Type B pancreatic cell (in vitro differentiated cells): ENCODE measurements at regions not wholly inside any gene's neighbourhood (a gene's known extent, or its start where the extent isn't known, plus 50 kb on each side); places are given as distances from the start of the nearest gene placed in this dataset.

ENCODE experiments used
- DNase-seq: peaks from one replicate; pipeline ENCODE4 v3.0.0; 2021; ENCODE audit warnings: mixed read lengths; ENCODE audit not compliant: unreplicated experiment; ENCODE audit errors: extremely low spot score
- H3K27ac Mint-ChIP-seq: 2 replicates; pipeline ENCODE4 v1.8.0; 2021; ENCODE audit warnings: mild to moderate bottlenecking, mixed read lengths
- H3K27me3 Mint-ChIP-seq: 2 replicates; pipeline ENCODE4 v1.8.0; 2021; ENCODE audit warnings: mixed read lengths
- H3K36me3 Mint-ChIP-seq: 2 replicates; pipeline ENCODE4 v1.8.0; 2021; ENCODE audit warnings: mixed read lengths
- H3K4me1 Mint-ChIP-seq: one replicate; pipeline ENCODE4 v1.8.0; 2021; ENCODE audit warnings: mixed read lengths; ENCODE audit not compliant: unreplicated experiment
- H3K4me3 Mint-ChIP-seq: 2 replicates; pipeline ENCODE4 v1.8.0; 2021; ENCODE audit warnings: mild to moderate bottlenecking, mixed read lengths
- H3K9me3 Mint-ChIP-seq: 2 replicates; pipeline ENCODE4 v1.8.0; 2021; ENCODE audit warnings: mixed read lengths
- CTCF ChIP-seq: fragments of 200-600 bp; sonication (generic); conservative IDR thresholded peaks from 2 replicates; pipeline ENCODE4 v1.5.0; 2021; ENCODE audit warnings: antibody characterized with exemption, mild to moderate bottlenecking

DNA sequence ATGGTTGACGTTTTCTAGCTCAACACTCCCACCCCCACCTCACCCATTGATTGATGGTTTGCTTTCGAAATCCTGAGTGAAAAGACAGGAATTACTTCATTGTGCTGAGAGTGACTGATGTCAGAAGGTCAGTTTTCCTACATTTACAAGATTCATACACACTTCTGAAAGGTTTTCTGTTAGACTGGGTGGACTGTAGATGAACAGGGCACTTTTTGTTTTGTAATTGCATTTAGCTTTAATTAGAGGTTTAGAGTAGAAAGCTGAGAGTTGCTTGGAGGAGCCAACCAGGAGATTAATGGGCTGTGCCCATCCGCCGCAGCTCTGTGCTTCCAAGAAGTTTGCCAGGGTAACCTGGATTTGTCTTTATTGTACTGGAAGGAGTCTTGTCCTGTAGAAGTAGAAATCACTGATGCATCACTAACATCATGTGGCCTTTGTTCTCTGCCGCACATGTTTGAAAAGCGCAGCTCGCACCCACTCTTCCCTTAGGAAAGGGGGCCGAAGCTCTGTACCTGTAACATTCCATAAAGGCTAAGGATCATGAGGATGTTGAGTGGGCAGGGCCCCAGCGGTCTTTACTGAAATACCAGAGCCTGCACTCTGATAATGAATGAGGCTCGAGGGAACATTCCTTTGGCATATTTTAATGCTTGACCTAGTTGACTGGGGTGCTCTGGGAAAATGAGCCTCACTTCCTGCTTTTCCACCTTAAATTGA, 267.6 kb upstream of the DMRT1 start:
- Mint-ChIP-seq H3K9me3 (no peaks in the 10 kb centered on the region), H3K27ac (peak overlapping the region; percentile 90), H3K27me3 (no peaks in the 10 kb centered on the region), H3K4me3 (peak overlapping the region; percentile 70), H3K4me1 (peaks cover 33% of the 10 kb centered on the region), H3K36me3 (peaks cover 4% of the 10 kb centered on the region)
- TF ChIP-seq CTCF, result no peak
- no peak for DNase-seq

GRCh38 chr9:575139-575538, 266.4 kb upstream of the DMRT1 start:
- Mint-ChIP-seq H3K27me3 (no peaks in the 10 kb centered on the region), H3K4me3 (peak overlapping the region; percentile 22), H3K27ac (peak overlapping the region; percentile 44), H3K36me3 (peaks cover 10% of the 10 kb centered on the region), H3K4me1 (peaks cover 26% of the 10 kb centered on the region), H3K9me3 (peaks cover 3% of the 10 kb centered on the region)
- TF ChIP-seq CTCF, result no peak
- no peak for DNase-seq

- H3K36me3 Mint-ChIP-seq, result peaks cover 10% of the 10 kb centered on the region
- H3K9me3 Mint-ChIP-seq, result peaks cover 4% of the 10 kb centered on the region
- no peak for TF ChIP-seq CTCF
- no peak overlapping the region for H3K27ac Mint-ChIP-seq
- no peaks in the 10 kb centered on the region for H3K27me3 Mint-ChIP-seq
- no peak for DNase-seq
- H3K4me1 Mint-ChIP-seq, result no peaks in the 10 kb centered on the region
- H3K4me3 Mint-ChIP-seq, result no peak overlapping the region
Measured at GRCh38 chr9:580652-581342, 260.7 kb upstream of the DMRT1 start.

DNA sequence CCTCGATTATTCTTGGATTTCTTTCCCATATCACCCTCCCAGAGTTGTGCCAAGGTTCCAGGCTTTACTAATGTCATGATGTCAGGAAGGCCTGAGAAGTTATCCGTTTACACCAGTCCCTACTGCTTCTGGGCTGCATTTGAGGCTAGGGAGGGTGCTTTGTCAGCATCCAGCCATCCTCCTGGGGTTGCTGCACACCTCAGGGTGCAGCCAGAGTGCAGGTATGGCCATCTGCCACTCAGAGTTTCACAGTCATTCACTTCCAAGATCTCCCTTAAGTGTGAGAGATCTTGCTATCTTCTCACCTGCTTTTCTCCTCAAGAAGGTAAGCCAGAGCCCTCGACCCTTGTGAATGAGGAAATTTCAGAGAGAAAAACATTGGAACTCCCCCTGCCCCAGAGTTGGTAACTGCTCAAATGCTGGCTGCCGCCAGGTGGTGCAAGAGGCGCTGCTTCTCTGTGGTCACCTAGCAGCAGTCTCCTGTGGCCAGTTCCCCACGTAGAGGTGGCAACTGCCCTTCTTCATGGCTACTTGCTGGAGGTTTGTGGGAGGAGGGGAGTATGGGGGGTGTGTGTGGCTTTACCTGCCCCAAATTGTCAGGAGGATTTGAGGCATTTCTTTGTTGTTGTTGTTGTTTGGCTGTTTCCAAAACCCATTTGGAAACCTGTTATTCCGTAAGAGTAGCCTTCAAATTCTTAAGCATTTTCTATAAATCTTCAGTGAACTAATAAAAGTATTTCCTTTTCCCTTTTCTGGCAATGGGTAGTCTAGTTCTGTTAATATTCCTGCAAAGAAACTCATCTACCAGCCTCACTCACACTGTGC, 259.6 kb upstream of the DMRT1 start:
- DNase-seq, result no peak

More for the DNA sequence above, 259.6 kb upstream of the DMRT1 start:
- H3K4me3 Mint-ChIP-seq, result no peak overlapping the region
- peak; percentile 65 for TF ChIP-seq CTCF
- H3K36me3 Mint-ChIP-seq, result peaks cover 8% of the 10 kb centered on the region
- H3K27ac Mint-ChIP-seq, result no peak overlapping the region
- peaks cover 4% of the 10 kb centered on the region for H3K9me3 Mint-ChIP-seq
- no peaks in the 10 kb centered on the region for H3K27me3 Mint-ChIP-seq
- H3K4me1 Mint-ChIP-seq, result no peaks in the 10 kb centered on the region
